ENCODE measurements at regions not wholly inside any gene's neighbourhood (a gene's known extent, or its start where the extent isn't known, plus 50 kb on each side); places are given as distances from the start of the nearest gene placed in this dataset.

DNA sequence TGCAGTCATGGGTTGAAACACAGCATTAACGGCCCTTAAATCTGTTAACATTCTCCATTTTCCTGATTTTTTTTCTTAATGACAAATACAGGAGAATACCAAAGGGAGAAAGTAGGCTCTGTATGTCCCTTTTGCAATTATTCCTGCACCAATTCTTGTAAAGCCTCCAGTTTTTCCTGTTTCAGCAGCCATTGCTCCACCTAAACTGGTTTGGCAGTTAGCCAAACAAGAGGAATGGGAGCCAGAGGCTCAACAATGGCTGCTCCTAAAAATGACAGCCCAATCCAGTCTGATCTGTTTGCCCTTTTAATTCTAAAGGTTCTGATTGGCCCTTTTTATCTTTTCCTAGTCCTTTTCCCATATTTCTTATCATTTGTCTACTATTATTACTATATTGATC, 284.2 kb upstream of the SGK1 start:
- H3K9me3 ChIP-seq: no peaks in the 10 kb centered on the region
- no peaks in the 10 kb centered on the region for H3K36me3 ChIP-seq
- H3K27me3 ChIP-seq: no peaks in the 10 kb centered on the region
- H3K27ac ChIP-seq: no peak overlapping the region
- TF ChIP-seq, protein P1, sequence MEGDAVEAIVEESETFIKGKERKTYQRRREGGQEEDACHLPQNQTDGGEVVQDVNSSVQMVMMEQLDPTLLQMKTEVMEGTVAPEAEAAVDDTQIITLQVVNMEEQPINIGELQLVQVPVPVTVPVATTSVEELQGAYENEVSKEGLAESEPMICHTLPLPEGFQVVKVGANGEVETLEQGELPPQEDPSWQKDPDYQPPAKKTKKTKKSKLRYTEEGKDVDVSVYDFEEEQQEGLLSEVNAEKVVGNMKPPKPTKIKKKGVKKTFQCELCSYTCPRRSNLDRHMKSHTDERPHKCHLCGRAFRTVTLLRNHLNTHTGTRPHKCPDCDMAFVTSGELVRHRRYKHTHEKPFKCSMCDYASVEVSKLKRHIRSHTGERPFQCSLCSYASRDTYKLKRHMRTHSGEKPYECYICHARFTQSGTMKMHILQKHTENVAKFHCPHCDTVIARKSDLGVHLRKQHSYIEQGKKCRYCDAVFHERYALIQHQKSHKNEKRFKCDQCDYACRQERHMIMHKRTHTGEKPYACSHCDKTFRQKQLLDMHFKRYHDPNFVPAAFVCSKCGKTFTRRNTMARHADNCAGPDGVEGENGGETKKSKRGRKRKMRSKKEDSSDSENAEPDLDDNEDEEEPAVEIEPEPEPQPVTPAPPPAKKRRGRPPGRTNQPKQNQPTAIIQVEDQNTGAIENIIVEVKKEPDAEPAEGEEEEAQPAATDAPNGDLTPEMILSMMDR (IDR thresholded peaks at IDR 0.05): no peak
- H3K4me1 ChIP-seq (ENCODE audit: control insufficient read depth in 1 of 2, insufficient read depth in 1 of 2, low read depth in 1 of 2, low read length in 1 of 2): peaks cover 10 to 16% of the 10 kb centered on the region in 2 experiments
- no peak overlapping the region for H3K4me3 ChIP-seq (ENCODE audit: low read depth in 1 of 2, low read length in 1 of 2)

DNA sequence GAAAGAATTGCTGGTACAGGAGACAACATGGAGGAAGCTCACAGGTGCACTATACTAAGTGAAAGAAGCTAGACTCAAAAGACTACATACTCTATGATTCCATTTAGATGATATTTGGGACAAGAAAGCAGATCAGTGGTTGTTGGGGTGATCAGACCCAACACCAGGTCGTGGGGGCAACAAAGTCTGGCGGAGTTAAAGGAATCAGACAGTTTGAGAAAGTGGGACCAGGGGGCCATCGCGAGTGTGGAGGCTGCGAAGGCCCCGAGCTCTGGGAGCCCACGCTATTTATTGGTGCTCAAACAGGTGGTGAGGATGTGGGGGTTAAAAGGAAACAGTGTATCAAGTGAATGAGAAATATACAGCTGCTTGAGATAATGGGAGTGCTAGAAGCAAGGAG, 282.8 kb upstream of the SGK1 start:
- Histone ChIP-seq H3K4me1 (ENCODE audit: control insufficient read depth in 1 of 2, insufficient read depth in 1 of 2, low read depth in 1 of 2, low read length in 1 of 2) (peaks cover 10 to 16% of the 10 kb centered on the region in 2 experiments), H3K27me3 (no peaks in the 10 kb centered on the region), H3K4me3 (ENCODE audit: low read depth in 1 of 2, low read length in 1 of 2) (no peak overlapping the region), H3K9me3 (no peaks in the 10 kb centered on the region), H3K36me3 (no peaks in the 10 kb centered on the region), H3K27ac (no peak overlapping the region)
- TF ChIP-seq, protein P1 (IDR thresholded peaks at IDR 0.05): no peak

DNA sequence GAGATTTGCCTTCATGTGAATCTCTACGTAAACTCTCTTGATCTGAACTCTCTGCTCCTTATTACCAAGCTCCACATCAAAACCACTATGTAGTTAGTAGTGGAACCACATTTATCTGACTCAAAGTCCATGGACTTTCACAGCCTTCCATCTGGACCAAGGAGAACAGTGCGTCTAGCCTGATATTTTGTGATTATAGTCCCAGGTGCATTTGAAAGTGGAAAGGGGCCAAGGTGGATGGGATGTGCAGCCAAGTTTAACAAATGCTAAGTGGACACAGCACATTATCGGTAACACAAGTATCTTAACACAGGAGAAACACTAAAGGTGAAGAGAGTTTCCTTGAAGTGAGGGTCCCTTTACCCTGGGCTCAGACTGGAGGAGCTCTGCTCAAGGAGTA, 281.2 kb upstream of the SGK1 start:
- Histone ChIP-seq H3K36me3 (no peaks in the 10 kb centered on the region), H3K4me1 (ENCODE audit: control insufficient read depth in 1 of 2, insufficient read depth in 1 of 2, low read depth in 1 of 2, low read length in 1 of 2) (peaks cover 10 to 14% of the 10 kb centered on the region in 2 experiments), H3K27me3 (no peaks in the 10 kb centered on the region), H3K9me3 (no peaks in the 10 kb centered on the region), H3K27ac (no peak overlapping the region), H3K4me3 (ENCODE audit: low read depth in 1 of 2, low read length in 1 of 2) (no peak overlapping the region)
- TF ChIP-seq, protein P1 (IDR thresholded peaks at IDR 0.05): no peak

DNA sequence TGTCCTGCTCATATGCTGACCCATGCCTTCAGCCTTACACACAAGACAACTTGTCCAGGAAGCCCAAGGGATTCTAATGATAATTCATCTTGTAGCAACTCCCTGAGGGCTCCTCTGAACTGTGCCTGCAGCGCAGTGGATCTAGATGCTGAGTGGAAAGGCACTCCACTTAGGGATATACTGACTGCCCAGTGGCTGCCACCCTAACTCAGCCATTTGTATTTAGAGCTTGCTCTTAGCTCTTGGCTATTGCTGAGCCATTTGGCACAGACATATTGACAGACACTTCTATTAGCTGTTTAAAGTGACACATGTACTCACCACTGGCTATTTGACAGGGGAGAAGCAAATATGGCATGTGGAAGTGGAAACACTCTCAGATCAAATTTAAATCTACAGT, 278.3 kb upstream of the SGK1 start:
- Histone ChIP-seq H3K4me3 (ENCODE audit: low read depth in 1 of 2, low read length in 1 of 2) (no peak overlapping the region), H3K4me1 (ENCODE audit: control insufficient read depth in 1 of 2, insufficient read depth in 1 of 2, low read depth in 1 of 2, low read length in 1 of 2) (no peaks in the 10 kb centered on the region), H3K36me3 (no peaks in the 10 kb centered on the region), H3K27ac (no peak overlapping the region), H3K27me3 (no peaks in the 10 kb centered on the region), H3K9me3 (no peaks in the 10 kb centered on the region)
- TF ChIP-seq, protein P1 (IDR thresholded peaks at IDR 0.05): no peak

DNA sequence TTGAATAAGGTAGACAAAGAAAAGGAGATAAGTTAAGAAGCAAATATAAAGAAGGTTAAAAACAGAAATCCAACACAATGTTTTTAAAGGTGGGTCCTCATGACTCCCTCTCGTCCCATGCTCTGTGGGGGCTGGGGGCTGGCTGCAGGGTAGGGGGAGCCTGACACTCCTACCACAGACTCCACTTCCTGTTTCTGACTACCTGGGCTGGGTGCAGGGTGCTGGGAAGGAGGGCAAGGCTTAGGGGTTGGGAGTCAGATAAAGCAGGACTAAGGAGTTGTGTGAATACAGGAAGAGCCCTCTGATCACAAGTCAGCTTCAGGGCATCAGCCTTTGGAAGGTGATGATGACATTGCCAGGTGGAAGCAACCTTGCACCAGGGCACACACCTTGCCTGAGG, 277.0 kb upstream of the SGK1 start:
- Histone ChIP-seq H3K27ac (no peak overlapping the region), H3K27me3 (no peaks in the 10 kb centered on the region), H3K4me3 (ENCODE audit: low read depth in 1 of 2, low read length in 1 of 2) (no peak overlapping the region), H3K36me3 (no peaks in the 10 kb centered on the region), H3K4me1 (ENCODE audit: control insufficient read depth in 1 of 2, insufficient read depth in 1 of 2, low read depth in 1 of 2, low read length in 1 of 2) (no peaks in the 10 kb centered on the region), H3K9me3 (no peaks in the 10 kb centered on the region)
- TF ChIP-seq, protein P1 (IDR thresholded peaks at IDR 0.05): no peak

DNA sequence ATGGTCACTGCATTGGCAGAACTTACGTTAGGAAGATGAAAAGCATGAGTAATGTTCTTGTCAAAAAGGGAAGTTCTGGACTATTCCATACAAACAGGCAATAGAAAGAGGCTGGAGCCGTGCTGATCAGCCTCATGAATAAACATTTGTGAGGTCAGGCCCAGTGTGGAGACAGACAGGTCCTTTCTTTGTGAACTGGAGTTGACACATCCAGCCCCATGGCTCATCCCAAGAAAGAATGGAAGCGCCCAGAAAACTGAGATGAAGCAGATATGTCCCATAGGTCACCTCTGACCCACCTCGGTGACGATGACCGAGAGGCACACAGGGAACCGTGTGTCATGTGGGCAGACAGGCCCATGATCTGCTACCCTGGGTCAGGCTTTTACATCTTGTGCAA, 276.0 kb upstream of the SGK1 start:
- no peaks in the 10 kb centered on the region for H3K4me1 ChIP-seq (ENCODE audit: control insufficient read depth in 1 of 2, insufficient read depth in 1 of 2, low read depth in 1 of 2, low read length in 1 of 2)
- no peak overlapping the region for H3K4me3 ChIP-seq (ENCODE audit: low read depth in 1 of 2, low read length in 1 of 2)
- TF ChIP-seq, protein P1 (IDR thresholded peaks at IDR 0.05): no peak
- no peaks in the 10 kb centered on the region for H3K36me3 ChIP-seq
- H3K27me3 ChIP-seq: no peaks in the 10 kb centered on the region
- no peaks in the 10 kb centered on the region for H3K9me3 ChIP-seq
- no peak overlapping the region for H3K27ac ChIP-seq
